22Rv1 (cell line): ENCODE measurements at regions not wholly inside any gene's neighbourhood (a gene's known extent, or its start where the extent isn't known, plus 50 kb on each side); places are given as distances from the start of the nearest gene placed in this dataset.

Source experiments
- H3K27ac ChIP-seq: fragments of 450-650 bp; 2 replicates; pipeline ENCODE4 v1.5.1; 2017
- CTCF ChIP-seq: fragments of 450-650 bp; IDR thresholded peaks from 2 replicates; pipeline ENCODE4 v1.5.1; 2017; ENCODE audit warnings: mild to moderate bottlenecking
- ZFX ChIP-seq: fragments of 450-650 bp; IDR thresholded peaks from 2 replicates; pipeline ENCODE4 v1.6.1; 2017; ENCODE audit warnings: antibody characterized with exemption, borderline replicate concordance

- H3K27ac ChIP-seq = no peak overlapping the region
- no peak for TF ChIP-seq ZFX
- no peak for TF ChIP-seq CTCF
Observed at GRCh38 chr13:80249516-80250212, 91.3 kb downstream of the SPRY2 start.

GRCh38 chr13:80245162-80245733 is 95.7 kb downstream of the SPRY2 start:
- H3K27ac ChIP-seq = no peak overlapping the region
- TF ChIP-seq ZFX = no peak
- no peak for TF ChIP-seq CTCF

DNA sequence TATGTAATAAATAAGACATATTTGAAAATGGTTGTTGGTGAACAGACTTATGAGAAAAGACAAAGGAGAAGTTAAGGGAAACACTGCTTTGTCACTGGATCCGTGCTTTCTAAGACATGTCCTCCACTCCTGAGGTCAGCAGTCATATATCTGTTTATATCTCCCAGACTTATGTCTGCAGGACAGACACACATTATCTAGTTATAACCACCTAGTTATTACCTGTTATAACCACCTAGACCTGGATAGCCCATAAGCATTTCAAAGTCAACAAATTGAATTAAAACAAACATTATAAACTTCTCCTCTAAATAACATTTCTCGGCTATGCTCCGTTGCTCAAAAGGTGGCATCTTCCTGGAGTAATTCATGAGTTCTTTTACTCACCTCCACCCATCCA is 96.4 kb downstream of the SPRY2 start:
- no peak overlapping the region for H3K27ac ChIP-seq
- TF ChIP-seq CTCF (no peak), ZFX (no peak)

DNA sequence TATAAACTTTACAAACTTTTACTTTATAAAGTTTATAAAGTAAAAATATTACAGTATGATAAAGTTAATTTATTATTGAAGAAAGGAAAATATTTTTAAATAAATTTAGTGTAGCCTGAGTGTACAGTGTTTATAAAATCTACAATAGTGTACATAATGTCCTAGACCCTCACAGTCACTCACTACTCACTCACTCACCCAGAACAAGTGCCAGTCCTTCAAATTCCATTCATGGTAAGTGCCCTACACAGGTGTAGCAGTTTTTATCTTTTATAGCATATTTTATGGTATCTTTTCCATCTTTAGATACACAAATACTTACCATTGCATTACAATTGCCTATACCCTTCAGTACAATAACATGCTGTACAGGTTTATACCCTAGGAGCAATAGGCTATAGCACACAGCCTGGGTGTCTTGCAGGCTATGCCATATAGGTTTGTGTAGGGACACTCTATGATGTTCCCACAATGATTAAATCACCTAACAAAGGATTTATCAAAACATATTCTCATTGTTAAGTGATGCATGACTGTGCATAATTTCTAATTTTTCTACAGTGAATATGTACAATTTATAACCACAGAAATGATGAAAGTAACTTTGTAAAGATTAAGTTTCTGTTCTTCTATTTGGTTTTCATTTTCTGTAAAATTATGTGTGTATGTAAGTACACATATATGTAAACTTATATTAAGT is 98.0 kb downstream of the SPRY2 start:
- TF ChIP-seq ZFX (no peak), CTCF (no peak)
- H3K27ac ChIP-seq = no peak overlapping the region

DNA sequence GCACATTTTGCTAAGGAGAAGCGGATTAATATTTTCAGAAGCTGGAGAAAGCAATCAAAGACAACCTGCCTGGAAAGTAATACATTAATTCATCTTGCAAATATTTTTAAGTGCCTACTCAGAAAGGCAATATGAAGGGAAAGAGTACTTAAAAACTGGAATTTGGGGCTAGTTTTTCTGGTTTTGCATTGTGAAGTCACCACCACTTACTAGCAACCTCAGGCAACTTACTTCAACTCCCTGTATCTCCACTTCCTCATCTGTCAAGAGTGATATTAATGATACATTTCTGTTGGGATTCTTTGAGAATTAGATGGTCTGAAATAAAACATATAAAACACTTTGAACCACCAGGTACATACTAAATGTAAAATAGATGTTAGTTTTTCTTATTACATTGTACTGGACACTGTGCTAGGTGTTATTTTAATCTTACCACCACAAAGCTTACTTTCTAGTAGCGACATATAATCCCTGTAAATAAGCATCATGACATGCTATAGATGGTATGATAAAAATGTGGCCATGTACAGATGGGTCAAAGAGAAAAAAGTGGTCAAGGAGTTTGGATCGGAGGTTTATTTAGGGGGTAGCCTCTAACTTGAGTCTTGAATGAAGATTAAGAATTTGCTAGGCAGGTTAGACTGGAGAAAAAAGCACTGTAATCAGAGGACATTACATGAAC is 101.2 kb downstream of the SPRY2 start:
- no peak overlapping the region for H3K27ac ChIP-seq
- TF ChIP-seq ZFX (no peak), CTCF (no peak)

DNA sequence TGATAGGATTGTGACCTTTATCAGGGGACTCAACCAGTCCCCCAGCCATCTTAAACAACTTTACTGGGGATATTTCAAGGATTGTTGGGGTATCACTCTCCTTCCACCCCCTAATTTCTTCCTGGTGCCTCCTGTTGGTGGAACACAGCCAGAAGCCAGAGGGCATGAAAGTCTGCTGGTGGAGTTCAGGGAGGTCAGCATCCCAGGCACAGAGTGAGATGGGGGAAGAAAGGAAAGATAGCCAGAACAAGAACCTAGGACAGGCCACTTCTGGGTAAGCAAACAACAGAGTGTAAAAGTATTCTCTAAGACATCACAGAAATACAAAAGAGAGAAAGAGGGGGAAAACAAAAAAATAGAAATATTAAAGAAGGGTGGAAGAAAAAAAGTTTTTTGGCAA is 101.8 kb downstream of the SPRY2 start:
- TF ChIP-seq CTCF (no peak), ZFX (no peak)
- no peak overlapping the region for H3K27ac ChIP-seq
